ENCODE measurements at regions not wholly inside any gene's neighbourhood (a gene's known extent, or its start where the extent isn't known, plus 50 kb on each side); places are given as distances from the start of the nearest gene placed in this dataset.

DNA sequence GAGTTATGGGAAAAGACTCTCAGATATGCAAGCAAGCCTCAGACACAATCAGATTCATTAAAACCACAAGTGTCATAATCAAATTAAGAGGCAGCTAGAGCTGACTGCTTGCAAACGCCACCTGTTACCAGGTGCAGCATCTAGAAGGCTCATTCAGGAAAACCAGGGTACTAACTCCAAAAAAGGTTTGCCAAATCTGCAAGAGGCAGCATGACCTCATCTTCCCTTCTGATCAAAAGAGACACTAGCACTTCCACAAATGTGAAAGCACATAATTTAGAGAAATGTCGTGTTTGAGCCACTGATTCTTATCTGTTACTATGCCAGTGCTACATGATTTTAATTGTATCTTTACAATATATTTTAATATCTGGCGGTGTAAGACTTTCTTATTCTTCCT, 123.3 kb upstream of the NANOGP8 start:
- no peaks in the 10 kb centered on the region for H3K9me3 ChIP-seq
- no peaks in the 10 kb centered on the region for H3K4me1 ChIP-seq
- no peaks in the 10 kb centered on the region for H3K27me3 ChIP-seq
- intact Hi-C loops (cut with DNase I; ENCODE audit: low total_unique reads): no loop called here
- DNase-seq: no peak
- H3K36me3 ChIP-seq: no peaks in the 10 kb centered on the region
- no peak overlapping the region for H3K27ac ChIP-seq
- TF ChIP-seq, protein P1, sequence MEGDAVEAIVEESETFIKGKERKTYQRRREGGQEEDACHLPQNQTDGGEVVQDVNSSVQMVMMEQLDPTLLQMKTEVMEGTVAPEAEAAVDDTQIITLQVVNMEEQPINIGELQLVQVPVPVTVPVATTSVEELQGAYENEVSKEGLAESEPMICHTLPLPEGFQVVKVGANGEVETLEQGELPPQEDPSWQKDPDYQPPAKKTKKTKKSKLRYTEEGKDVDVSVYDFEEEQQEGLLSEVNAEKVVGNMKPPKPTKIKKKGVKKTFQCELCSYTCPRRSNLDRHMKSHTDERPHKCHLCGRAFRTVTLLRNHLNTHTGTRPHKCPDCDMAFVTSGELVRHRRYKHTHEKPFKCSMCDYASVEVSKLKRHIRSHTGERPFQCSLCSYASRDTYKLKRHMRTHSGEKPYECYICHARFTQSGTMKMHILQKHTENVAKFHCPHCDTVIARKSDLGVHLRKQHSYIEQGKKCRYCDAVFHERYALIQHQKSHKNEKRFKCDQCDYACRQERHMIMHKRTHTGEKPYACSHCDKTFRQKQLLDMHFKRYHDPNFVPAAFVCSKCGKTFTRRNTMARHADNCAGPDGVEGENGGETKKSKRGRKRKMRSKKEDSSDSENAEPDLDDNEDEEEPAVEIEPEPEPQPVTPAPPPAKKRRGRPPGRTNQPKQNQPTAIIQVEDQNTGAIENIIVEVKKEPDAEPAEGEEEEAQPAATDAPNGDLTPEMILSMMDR (IDR thresholded peaks at IDR 0.05): no peak
- no peak overlapping the region for H3K4me3 ChIP-seq

DNA sequence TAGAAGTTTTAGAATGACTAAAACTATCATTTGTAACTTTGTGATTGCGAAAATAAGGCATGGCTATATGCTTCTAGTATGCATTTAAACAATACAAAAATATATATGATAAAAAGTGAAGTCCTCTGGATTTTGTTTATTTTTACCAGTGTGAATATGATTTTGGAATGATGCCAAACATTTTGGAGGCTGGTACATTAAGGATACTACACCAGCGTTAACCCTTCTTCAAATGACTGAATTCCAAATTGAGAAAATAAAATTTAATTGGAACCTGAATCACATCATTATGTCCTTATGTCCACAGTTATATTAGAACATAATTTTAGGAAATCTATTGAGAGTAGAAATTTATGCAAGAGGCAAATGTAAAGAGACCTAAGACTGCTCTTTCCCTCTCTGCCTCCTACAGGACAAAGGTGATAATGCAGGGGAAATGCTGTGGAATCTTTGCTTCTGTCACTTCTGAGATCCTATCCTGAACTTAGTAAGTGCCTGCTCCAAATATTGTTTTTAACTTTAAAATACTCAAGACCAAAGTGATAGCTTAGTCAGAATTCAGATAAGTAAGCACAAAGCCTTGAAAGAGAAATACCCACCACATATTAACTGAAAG, 121.1 kb upstream of the NANOGP8 start:
- no peaks in the 10 kb centered on the region for H3K27me3 ChIP-seq
- TF ChIP-seq, protein P1 (IDR thresholded peaks at IDR 0.05): no peak
- intact Hi-C loops (cut with DNase I; ENCODE audit: low total_unique reads): no loop called here

DNA sequence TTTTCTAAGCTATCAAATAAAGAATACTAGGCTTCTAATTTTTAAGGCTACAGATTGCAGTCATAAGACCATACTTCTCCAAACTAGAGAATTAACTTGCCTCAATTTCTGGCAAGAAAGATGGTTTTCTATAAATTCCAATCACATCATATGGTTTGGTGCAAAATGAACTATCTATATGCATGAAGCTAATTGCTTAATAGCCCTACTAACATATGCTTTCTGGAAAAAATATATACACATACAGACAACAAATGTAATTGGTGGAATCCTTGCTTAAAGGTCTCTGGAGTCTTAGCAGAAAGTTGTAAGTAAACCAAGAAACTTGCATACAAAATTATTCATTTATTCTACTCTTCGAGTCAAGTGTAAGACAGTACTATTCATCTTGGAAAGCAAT, 113.1 kb upstream of the NANOGP8 start:
- intact Hi-C loops (cut with DNase I; ENCODE audit: low total_unique reads): no loop called here
- Histone ChIP-seq H3K36me3 (no peaks in the 10 kb centered on the region), H3K27ac (no peak overlapping the region), H3K9me3 (no peaks in the 10 kb centered on the region), H3K4me1 (no peaks in the 10 kb centered on the region), H3K4me3 (no peak overlapping the region), H3K27me3 (no peaks in the 10 kb centered on the region)
- no peak for DNase-seq
- TF ChIP-seq, protein P1 (IDR thresholded peaks at IDR 0.05): no peak

More for the DNA sequence above, 121.1 kb upstream of the NANOGP8 start:
- Histone ChIP-seq H3K27ac (no peak overlapping the region), H3K4me1 (no peaks in the 10 kb centered on the region), H3K36me3 (no peaks in the 10 kb centered on the region), H3K9me3 (no peaks in the 10 kb centered on the region), H3K4me3 (no peak overlapping the region)
- no peak for DNase-seq

DNA sequence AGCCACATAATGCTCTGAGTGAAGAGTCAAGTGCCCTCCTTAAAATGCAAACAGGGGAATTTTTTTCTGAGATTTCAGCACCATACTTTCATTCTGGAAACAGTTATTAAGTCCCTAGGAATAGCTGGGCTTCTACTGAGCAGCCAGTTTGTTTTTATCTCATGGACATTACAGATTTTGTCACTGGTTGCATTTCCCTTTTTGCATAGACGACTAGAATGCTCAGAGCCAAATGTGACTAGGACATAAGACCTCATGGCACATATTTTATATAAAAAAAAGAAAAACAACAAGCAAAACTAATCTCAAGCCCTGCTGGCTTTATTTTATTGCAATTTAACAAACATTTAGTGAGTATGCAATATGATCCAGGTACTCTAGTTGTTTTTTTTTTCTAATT, 112.7 kb upstream of the NANOGP8 start:
- Histone ChIP-seq H3K4me1 (no peaks in the 10 kb centered on the region), H3K27ac (no peak overlapping the region), H3K9me3 (no peaks in the 10 kb centered on the region), H3K4me3 (no peak overlapping the region), H3K36me3 (no peaks in the 10 kb centered on the region), H3K27me3 (no peaks in the 10 kb centered on the region)
- intact Hi-C loops (cut with DNase I; ENCODE audit: low total_unique reads): no loop called here
- TF ChIP-seq, protein P1 (IDR thresholded peaks at IDR 0.05): no peak
- no peak for DNase-seq

DNA sequence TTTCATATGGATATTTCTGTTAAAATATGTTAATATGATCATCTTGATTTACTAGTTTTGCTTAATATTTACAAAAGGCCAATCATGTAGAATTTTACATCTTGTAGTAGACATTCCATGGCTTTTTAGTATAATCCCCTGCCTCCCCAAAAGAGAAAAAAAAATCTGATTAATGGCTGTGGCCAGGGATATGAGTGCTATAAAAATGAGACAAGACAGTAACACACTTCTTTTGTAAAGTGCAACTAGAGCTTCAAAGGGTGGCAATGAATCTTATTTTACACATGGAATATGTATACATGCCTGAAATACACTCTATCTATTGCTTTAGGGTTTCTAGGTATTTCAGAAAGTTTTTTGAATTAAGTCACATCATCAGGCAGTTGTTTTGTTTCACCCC, 112.2 kb upstream of the NANOGP8 start:
- Histone ChIP-seq H3K4me1 (no peaks in the 10 kb centered on the region), H3K27me3 (no peaks in the 10 kb centered on the region), H3K4me3 (no peak overlapping the region), H3K9me3 (peaks cover 0 to under 1% (median 0%) of the 10 kb centered on the region in 3 donors), H3K36me3 (no peaks in the 10 kb centered on the region), H3K27ac (no peak overlapping the region)
- no peak for DNase-seq
- TF ChIP-seq, protein P1 (IDR thresholded peaks at IDR 0.05): no peak
- intact Hi-C loops (cut with DNase I; ENCODE audit: low total_unique reads): no loop called here

DNA sequence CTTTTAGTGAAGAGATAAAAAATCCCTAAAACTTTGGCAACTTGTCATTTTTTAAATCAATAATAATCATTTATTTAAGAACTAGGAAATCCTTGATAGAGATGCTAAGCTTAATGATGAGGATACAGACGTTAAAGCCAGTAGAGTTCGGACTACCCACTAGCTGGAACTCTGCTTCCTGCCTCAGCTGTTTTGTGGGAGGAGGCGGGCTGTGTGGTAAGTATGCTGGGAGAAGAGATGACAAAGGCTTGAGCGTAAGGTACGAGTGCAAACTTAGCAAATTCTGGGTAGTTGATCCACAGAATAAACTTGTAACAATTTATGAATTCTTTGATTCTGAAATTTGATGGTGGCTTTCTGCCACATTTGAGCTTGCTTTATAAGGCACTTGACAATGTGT, 111.2 kb upstream of the NANOGP8 start:
- H3K36me3 ChIP-seq: no peaks in the 10 kb centered on the region
- intact Hi-C loops (cut with DNase I; ENCODE audit: low total_unique reads): no loop called here
- TF ChIP-seq, protein P1 (IDR thresholded peaks at IDR 0.05): no peak

More for the DNA sequence above, 111.2 kb upstream of the NANOGP8 start:
- DNase-seq: no peak
- Histone ChIP-seq H3K4me1 (no peaks in the 10 kb centered on the region), H3K9me3 (peaks cover 0 to 10% (median 0%) of the 10 kb centered on the region in 3 donors), H3K4me3 (no peak overlapping the region), H3K27me3 (no peaks in the 10 kb centered on the region), H3K27ac (no peak overlapping the region)
